ENCODE measurements at regions not wholly inside any gene's neighbourhood (a gene's known extent, or its start where the extent isn't known, plus 50 kb on each side); places are given as distances from the start of the nearest gene placed in this dataset.

GRCh38 chr10:53007527-53007842 is 234.9 kb upstream of the MBL2 start:
- Histone ChIP-seq H3K4me2 (no peak overlapping the region), H3K4me1 (no peaks in the 10 kb centered on the region), H3K9me3 (no peaks in the 10 kb centered on the region), H3K4me3 (no peak overlapping the region), H3K27ac (no peak overlapping the region)
- FAIRE-seq (no peak), DNase-seq (ENCODE audit: low read depth in 1 of 2, low spot score in 1 of 2) (no peak), ATAC-seq (no peak)
- CTCF ChIA-PET, result no interaction called here
- no peak for TF ChIP-seq MAFK (IDR thresholded peaks at IDR 0.05; ENCODE audit: partially characterized antibody)
- no peak for TF ChIP-seq POLR2AphosphoS2 (conservative IDR thresholded peaks at IDR 0.05; ENCODE audit: low read length)
- TF ChIP-seq GATA3 (IDR thresholded peaks at IDR 0.05; ENCODE audit: borderline replicate concordance), result no peak
- no peak for TF ChIP-seq HEYL (CRISPR knock-in tag; IDR thresholded peaks at IDR 0.05)
- no peak for TF ChIP-seq NR3C1 (IDR thresholded peaks at IDR 0.05)
- no peak for TF ChIP-seq HOXB5 (CRISPR knock-in tag; IDR thresholded peaks at IDR 0.05)
- TF ChIP-seq JUNB (IDR thresholded peaks at IDR 0.05), result no peak
- TF ChIP-seq CEBPB (IDR thresholded peaks at IDR 0.05), result no peak
- no peak for TF ChIP-seq USF2 (IDR thresholded peaks at IDR 0.05)
- TF ChIP-seq FOXS1 (CRISPR knock-in tag; IDR thresholded peaks at IDR 0.05), result no peak
- TF ChIP-seq EP300 (IDR thresholded peaks at IDR 0.05), result no peak
- POLR2A ChIA-PET, result no interaction called here
- 51% methylated on average over 1 of the region's 1 CpG for WGBS (ENCODE audit: missing lambda C conversion rate)

DNA sequence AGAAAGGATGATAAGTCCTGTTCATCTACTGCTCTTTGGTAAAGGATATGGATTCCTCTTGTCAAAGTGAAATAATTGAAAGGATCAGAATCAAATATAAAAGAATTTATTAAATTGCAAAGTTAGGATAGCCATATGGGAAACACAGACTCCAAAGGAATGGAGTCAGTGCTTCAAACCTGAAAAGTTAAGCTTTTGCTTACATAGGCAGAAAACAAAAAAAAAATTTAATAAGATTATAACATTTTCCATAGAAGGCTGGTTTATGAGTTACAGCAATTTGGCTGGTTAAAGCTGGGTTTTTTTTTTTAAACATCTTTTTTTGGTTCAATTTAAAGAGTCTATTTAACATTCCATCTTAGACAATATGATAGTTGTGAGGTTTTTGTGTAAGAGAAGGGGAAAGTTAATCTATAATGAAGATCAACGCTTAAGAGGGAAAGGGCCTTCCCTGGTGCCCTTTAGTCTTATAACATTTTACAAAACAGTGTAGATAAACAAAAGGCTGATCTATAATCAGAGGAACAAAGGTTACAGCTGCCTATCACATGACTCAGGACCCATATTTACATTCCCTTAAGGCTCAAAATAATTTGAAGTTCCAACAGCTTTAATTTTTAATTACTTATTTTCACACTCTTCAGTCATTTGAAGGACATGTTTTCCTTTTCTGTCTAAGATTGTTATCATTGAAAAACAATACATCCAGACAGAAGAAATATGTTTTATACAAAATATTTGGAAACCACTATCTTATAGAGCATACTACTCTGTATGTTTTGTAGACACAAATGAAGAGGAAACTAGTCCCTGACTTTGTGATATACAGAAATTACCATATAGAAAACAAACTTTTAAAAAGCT is 234.3 kb upstream of the MBL2 start:
- DNase-seq (ENCODE audit: low read depth in 1 of 2, low spot score in 1 of 2) (no peak), FAIRE-seq (no peak), ATAC-seq (no peak)
- POLR2A ChIA-PET, result no interaction called here
- CTCF ChIA-PET, result no interaction called here
- Histone ChIP-seq H3K27ac (no peak overlapping the region), H3K4me1 (no peaks in the 10 kb centered on the region), H3K9me3 (no peaks in the 10 kb centered on the region), H3K4me3 (no peak overlapping the region), H3K4me2 (no peak overlapping the region)
- 12% methylated on average over 1 of the region's 1 CpG for WGBS (ENCODE audit: missing lambda C conversion rate)
- TF ChIP-seq POLR2AphosphoS2 (conservative IDR thresholded peaks at IDR 0.05; ENCODE audit: low read length) (no peak), JUN (IDR thresholded peaks at IDR 0.05) (no peak), GATA3 (IDR thresholded peaks at IDR 0.05; ENCODE audit: borderline replicate concordance) (no peak), EP300 (IDR thresholded peaks at IDR 0.05) (no peak), ZFP36 (IDR thresholded peaks at IDR 0.05; ENCODE audit: borderline replicate concordance, partially characterized antibody) (no peak)
- TF ChIP-seq, protein P1, sequence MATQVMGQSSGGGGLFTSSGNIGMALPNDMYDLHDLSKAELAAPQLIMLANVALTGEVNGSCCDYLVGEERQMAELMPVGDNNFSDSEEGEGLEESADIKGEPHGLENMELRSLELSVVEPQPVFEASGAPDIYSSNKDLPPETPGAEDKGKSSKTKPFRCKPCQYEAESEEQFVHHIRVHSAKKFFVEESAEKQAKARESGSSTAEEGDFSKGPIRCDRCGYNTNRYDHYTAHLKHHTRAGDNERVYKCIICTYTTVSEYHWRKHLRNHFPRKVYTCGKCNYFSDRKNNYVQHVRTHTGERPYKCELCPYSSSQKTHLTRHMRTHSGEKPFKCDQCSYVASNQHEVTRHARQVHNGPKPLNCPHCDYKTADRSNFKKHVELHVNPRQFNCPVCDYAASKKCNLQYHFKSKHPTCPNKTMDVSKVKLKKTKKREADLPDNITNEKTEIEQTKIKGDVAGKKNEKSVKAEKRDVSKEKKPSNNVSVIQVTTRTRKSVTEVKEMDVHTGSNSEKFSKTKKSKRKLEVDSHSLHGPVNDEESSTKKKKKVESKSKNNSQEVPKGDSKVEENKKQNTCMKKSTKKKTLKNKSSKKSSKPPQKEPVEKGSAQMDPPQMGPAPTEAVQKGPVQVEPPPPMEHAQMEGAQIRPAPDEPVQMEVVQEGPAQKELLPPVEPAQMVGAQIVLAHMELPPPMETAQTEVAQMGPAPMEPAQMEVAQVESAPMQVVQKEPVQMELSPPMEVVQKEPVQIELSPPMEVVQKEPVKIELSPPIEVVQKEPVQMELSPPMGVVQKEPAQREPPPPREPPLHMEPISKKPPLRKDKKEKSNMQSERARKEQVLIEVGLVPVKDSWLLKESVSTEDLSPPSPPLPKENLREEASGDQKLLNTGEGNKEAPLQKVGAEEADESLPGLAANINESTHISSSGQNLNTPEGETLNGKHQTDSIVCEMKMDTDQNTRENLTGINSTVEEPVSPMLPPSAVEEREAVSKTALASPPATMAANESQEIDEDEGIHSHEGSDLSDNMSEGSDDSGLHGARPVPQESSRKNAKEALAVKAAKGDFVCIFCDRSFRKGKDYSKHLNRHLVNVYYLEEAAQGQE (IDR thresholded peaks at IDR 0.05), result no peak

- Histone ChIP-seq H3K4me3 (no peak overlapping the region), H3K4me1 (no peaks in the 10 kb centered on the region), H3K9me3 (no peaks in the 10 kb centered on the region), H3K4me2 (no peak overlapping the region), H3K27ac (no peak overlapping the region)
- WGBS (ENCODE audit: missing lambda C conversion rate), result 8% methylated on average over 3 of the region's 3 CpGs
- no peak for TF ChIP-seq EHMT2 (IDR thresholded peaks at IDR 0.05; ENCODE audit: low read depth)
- FAIRE-seq (no peak), DNase-seq (ENCODE audit: low read depth in 1 of 2, low spot score in 1 of 2) (no peak), ATAC-seq (no peak)
- POLR2A ChIA-PET, result no interaction called here
- CTCF ChIA-PET, result no interaction called here
Observed at GRCh38 chr10:53005612-53006345, 233.2 kb upstream of the MBL2 start.

All from A549 (cell line).